ENCODE measurements at regions not wholly inside any gene's neighbourhood (a gene's known extent, or its start where the extent isn't known, plus 50 kb on each side); places are given as distances from the start of the nearest gene placed in this dataset.

GRCh38 chr10:128766915-128767314 is 640.7 kb upstream of the MKI67 start:
- no peak for TF ChIP-seq EZH2phosphoT487 (IDR thresholded peaks at IDR 0.05; ENCODE audit: low read depth, severe bottlenecking, unreplicated experiment)
- TF ChIP-seq, protein P1, sequence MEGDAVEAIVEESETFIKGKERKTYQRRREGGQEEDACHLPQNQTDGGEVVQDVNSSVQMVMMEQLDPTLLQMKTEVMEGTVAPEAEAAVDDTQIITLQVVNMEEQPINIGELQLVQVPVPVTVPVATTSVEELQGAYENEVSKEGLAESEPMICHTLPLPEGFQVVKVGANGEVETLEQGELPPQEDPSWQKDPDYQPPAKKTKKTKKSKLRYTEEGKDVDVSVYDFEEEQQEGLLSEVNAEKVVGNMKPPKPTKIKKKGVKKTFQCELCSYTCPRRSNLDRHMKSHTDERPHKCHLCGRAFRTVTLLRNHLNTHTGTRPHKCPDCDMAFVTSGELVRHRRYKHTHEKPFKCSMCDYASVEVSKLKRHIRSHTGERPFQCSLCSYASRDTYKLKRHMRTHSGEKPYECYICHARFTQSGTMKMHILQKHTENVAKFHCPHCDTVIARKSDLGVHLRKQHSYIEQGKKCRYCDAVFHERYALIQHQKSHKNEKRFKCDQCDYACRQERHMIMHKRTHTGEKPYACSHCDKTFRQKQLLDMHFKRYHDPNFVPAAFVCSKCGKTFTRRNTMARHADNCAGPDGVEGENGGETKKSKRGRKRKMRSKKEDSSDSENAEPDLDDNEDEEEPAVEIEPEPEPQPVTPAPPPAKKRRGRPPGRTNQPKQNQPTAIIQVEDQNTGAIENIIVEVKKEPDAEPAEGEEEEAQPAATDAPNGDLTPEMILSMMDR (IDR thresholded peaks at IDR 0.05; ENCODE audit: poor library complexity) = no peak
